Activated CD4-positive, alpha-beta T cell treated with anti-CD3 and anti-CD28 coated beads, Interleukin-2, amount 50 U/mL, for 24 hours (primary cell): ENCODE measurements at regions not wholly inside any gene's neighbourhood (a gene's known extent, or its start where the extent isn't known, plus 50 kb on each side); places are given as distances from the start of the nearest gene placed in this dataset.

Experiments
- DNase-seq, 2 donors: peaks; one replicate each; pipeline ENCODE4 v3.0.0-alpha.2; 2020; ENCODE audit warnings: low read depth in 1 of 2, low spot score in 1 of 2

DNA sequence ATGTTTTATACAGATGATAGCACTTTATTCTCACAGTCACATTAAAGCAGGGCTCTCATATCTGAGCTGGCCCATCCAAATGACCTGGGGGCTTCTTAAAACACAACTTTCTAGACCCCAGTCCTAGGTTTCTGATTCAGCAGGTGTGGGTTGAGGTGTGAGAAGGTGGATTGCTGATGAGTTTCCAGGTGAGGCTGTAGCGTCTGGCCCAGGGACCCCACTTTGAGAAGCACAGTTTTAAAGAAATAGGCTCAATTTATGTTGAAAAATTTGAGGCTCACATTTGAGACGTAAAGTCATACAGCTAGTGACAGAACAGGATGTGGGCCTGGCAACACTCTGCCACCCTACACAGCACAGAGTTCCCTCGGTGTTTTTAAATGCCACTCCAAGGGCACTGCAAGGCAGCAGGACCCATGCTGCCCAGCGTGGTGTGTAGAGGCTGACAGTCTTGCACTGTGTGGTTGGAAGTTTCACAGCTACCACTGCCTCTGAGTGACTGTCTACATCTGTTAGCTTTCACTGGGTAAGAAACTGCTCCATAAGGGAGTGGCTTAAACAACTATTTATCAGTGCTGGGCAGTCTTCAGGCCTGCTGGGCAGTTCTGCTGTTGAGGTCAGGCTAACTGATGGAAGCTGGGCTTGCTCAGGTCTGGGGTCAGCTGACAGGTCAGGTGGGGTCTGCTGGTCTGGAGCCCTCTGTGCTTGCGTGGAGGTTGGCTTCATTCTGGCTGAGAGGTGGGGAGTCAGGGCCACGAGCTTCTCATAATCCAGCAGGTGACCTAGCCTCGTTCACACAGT lies 319.7 kb downstream of the CXCL12 start:
- DNase-seq, result no peak

DNA sequence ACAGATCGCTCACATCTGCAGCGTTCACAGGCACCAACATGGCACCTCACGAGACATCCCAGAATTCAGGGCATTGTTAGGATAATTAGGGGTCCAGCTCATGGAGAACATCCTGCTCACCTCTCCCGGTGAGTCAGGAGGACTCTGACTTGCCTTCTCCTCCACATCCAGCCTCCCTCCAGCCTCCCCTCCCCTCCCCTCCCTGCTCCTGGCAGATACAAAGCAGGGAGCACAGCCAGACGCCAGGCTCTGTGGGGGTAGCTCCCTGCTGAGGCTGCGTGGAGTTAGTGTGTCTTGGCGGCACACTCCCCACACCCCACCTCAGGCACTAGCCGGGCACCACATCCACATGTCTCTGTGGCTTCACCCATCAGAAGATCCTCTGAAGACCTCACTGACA lies 320.6 kb downstream of the CXCL12 start:
- DNase-seq, result no peak

DNA sequence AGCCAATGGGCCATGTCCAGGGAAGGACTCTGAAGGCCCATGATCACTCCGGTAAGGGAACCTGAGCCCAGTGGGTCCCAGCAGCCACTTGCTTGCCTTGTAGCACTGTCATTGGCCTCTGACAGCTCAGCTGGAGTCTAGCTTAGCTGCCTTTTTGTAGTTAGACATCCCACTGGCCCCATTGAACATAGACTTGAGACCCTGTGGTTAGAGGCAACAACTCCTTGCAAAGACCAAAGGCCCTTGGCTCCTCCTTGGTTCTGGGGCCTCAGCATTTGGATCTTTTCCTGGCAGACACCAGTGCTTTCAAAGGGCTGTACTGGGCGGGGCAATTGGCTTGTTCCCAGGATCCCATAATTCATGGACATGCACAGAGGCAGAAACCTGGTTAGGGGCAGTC lies 321.2 kb downstream of the CXCL12 start:
- DNase-seq, result no peak

DNA sequence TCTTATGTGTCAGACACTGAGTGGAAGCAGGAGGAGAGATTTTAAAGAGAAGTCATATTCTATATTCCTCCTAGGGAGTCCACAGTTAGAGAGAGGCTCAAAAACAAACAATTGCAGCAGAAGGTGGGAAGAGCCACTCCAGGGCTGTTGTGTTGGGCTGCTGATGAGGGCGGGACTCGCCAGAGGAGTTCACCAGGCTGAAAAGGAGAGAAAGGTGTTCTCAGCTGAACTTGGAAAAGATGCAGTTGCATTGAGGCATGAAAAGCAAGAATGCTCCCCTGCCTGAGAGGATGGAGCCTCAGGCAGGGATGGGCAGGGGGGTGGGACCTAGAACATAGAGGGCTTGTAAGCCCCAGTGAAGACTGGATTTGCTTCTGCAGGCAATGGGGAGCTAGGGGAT lies 324.2 kb downstream of the CXCL12 start:
- DNase-seq, result no peak

DNA sequence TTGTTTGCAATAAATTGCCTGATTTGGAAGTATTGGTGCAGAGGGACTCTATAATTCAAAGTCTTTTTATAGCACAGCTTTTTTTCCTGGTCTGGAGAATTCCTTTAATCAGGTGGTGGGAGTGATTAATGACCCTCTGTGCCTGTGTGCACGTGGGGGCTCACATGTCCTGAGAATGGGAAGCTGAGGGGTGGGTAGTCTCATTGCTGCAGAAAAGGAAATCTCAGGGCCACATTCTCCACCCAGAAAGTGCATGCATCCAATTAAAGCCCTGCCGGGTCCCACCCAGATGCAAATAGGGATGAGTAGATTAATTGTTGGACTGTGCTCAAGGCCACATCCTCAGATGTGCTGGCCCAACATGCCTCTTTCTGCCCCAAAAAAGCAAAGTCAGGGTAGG lies 324.7 kb downstream of the CXCL12 start:
- no peak for DNase-seq

DNA sequence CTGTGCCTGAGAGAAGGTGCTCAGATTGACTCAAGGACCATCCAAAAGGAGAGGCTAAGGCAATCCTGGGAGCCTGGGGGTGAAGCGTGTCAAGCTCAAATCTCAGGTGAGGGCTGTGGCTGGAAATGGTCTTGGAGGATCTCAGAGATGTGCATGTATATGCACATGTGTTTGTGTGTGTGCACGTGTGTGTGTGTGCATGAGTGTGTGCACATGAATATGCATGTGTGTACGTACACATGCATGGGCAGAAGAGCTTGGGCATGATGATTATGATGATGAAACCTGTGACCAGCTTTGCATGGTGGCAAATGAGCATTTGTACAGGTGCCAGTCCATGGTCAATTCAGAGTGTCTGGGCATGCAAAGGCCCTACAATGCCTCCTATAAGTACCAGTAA lies 326.6 kb downstream of the CXCL12 start:
- no peak for DNase-seq

DNA sequence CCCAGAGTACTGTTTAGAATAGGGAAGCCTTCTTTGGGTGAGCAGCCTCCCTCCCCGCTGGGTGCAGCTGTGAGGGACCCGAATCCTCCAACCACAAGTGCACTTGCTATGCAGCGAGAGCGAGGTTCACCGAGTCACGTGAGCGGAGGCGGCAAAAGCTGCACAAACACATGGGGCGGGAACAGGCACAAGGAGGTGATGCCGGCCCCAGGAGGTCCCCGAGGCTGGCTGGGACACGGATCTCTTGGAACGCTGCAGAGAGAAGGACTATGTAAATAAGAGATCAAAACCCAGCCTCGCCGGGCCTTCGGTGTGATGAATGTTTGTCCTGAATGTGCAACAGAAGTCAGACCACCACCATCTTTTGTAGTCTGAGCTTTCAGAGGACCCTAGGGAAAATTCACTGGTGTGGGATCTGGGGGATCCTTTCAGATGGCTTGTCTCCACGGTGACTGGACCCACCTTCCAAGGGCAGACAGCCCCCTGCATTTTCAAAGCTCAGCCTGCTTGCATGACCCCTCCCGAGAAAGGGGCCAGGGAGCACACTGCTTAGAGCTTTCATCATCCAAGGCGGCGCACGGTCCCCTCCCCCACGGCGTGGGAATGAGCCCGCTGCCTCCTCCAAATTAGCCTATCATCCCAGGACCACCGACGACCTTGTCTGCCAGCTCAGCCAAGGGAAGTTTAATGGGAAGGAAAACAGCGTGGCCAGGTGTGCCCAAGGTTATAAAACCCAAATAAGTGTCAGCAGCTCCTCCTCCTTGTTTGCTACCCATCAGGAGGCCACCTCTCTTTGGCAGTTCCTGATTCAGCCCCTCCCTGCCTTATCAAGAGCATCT lies 327.7 kb downstream of the CXCL12 start:
- DNase-seq, result no peak

DNA sequence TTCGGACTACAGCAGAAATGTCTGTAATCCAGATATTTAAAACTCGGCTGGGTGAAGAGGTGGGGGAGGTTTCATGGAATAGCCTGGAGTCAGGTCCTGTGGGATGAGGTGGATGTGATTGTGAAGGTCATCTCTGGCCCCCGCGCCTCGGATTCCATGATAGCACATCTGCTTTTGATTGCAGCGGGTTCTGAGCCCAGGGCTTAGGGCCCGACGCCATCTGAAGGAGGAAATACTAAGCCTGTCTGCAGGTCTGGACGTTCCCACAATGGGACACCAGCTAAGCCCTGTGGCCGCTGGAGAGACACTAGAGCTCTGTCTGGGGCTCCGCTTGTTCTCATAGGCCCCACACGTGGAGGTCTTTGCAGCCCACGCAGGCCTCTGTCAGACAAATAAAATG lies 328.7 kb downstream of the CXCL12 start:
- DNase-seq, result no peak

DNA sequence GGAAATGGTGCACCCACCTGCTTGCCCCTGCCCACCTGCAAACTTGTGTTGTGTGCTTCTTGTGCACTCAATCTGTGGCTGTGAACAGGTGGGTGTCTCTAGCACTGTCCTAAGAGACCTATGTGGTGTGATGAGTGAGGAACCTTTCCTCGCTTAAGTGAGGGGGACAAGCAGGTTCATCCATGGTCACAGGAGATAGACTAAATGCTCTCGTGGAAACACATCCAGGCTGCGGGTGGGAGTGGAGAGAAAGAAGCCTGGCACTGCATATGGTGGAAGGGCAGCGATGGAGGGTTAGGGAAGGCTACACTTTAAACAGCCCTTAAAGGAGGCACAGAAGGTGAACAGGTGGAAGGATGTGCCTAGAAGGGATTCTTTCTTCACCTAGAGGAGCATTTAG lies 330.9 kb downstream of the CXCL12 start:
- DNase-seq, result no peak

DNA sequence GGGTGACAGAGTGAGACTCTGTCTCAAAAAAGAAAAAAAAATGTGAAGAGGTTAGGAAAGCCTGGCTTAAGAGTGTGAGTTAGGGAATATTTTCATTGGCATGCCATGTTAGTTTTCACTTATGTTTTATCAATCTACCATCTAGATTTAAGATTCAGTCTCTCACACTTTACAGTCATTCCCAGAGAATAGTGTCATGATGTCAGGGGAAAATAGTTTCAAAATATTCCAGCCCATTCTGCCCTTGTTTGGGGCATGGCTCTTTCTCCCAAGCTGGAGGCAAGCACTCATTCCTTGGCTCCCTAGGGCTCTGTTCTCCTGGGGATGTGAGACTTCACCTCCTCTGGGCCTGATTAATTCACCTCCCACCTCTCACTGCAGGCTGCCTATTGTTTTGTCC lies 331.5 kb downstream of the CXCL12 start:
- DNase-seq, result no peak

DNA sequence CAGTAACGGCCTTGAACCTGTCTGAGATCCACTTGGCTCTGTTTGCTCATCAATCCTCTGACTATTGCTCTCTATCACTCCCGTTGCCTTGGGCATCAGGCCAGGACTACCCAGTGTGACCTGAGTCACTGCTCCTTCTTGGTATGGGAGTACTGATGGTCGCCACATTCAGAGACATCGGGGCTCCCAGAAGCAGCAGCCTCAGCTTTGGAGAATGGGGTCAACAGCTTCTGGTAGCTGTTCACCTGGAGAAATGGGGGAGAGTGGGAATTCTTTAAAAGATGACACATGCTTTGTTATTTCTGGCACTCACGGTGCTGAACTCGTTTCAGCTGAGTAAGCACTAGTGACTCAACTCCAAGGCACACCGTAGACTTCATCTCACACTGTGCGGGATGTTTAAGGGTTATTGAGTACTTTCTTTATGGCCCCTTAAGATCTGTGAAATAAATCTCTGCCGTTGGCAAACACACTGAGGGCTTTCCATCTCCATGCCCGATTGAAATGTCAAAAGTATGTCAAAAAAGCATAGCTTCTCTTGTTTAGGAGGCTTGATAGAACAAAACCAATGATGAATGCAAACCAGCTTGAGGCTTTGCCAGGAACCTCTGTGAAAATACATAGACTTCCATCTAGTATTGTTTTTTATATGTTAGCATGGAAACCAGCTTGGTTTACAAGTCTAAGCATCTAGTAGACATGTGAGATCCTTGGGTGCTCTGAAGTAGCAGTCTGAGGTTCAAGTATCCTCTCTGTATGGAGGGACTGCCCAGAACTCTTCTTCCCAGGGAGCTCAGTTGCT lies 333.1 kb downstream of the CXCL12 start:
- no peak for DNase-seq

DNA sequence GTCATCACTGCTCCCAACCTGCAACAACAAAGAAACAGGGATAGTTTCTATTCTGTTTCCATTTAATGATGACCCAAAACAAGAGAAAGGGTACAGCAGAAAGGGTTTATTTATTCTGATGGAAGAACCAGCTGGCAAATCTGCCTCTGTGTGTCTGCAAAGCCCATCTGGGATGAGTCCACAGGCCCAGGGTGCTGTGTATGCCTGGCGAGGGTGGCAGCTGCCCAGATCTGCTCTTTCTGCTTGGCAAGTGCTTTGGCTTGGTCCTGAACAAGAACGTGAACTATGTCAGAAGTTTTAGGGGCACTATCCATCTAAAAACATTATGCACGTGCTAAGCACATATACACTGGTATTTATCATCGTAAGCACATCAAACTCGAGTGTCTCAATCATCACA lies 333.8 kb downstream of the CXCL12 start:
- DNase-seq, result no peak

DNA sequence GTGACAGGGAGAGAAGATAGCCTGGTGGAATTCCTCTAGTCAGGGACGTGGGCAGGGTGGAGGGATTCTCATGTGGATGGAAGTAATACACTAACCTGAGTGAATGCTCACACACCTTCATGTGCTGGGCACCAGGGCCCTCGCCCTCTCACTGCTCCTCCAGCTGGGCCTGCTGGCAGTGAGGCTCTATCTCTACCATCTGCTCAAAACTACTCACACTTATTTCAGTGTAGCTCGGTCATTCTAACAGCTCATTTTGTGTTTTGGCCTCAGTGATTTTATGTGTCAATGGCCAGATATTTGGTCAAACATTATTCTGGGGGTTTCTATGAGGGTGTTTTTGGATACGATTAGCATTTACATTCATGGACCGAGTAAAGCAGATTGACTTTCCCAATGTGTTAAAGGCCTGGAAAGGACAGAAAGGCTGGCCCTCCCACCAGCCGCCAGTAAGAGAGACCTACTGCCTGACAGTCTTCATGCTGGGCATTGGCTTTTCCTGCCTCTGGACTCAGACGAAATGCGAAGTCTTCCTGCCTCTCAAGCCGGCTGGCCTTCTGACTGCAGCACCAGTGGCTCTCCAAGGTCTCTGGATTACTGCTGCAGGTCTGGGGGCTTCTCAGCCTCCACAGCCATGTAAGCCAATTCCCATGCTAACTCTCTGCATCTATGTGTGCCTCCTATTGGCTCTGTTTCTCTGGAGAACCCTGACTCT lies 335.4 kb downstream of the CXCL12 start:
- DNase-seq, result no peak

DNA sequence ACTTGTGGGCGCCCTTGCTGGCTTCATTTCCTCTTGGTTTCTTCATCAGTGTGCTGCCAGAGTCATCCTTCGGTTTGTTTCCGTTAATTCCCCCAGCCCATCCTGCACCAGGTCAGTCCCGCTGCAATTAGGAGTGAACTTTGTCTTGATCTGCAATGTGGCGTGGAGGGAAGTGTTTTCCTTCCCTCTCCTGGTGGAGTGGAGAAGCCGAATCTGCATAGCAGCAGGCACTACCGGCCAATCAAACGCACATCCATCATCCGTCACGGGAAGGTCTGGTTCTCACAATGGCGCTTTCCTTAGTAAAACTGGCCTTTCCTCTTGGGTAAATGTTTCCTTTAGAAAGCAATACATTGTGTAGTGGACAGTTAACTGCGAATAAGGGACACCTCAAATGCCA lies 337.5 kb downstream of the CXCL12 start:
- DNase-seq, result no peak

DNA sequence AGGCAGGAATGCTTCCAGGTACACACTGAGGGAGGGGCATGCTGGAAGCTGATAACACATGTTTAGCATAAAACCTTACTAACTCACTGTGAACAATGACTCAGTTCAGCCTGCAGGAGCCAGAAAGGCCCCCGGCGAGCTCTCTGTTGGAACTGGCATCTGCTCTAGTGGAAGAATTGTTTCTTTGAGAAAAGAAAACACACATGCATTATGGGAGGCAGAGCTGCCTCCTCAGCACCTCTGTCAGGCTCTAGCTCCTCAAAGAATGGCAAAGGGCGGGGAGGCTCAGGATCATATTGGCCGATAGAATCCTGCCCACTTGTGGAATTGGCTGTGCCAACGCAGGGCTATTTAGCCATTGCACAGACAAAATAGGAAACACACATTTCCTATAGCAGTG lies 338.3 kb downstream of the CXCL12 start:
- DNase-seq, result no peak

DNA sequence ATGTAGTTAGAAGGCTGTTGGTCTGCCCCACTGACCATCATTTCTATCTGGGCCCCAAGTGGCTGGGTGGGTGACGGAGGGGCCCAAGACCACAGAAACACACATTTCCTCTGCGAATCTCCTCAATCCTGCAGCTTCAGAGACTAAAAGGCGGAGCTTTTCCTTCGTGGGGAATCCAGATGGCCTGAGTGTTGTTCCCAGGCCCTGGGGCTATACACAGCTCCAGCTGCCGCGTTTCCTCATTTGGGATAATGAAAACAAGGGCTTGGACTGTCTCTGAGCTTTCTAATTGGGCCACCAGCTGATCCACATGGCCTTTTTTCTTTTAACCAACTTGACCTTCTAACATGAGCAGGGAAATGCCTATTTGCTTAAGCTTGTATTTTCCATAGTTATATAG lies 339.9 kb downstream of the CXCL12 start:
- no peak for DNase-seq

DNA sequence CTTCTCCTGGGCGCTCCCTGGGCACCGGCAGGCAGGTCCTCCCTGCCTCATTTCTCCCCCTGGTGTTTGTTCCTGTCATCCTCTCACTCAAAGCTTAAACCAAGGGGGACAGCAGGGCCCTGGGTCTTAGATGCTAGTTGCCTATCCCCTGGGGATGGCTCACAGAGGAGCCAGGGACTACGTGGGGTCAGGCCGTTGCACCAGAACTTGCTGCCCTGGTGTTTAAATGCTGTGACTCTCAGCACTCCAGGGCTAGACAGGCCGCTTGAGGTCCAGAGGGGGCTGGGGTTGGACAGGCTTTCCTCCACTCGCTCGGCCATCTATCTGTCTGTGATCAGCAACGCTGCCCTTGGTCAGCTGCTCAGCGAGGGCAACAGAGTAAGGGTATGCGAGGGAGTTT lies 340.3 kb downstream of the CXCL12 start:
- DNase-seq, result no peak

DNA sequence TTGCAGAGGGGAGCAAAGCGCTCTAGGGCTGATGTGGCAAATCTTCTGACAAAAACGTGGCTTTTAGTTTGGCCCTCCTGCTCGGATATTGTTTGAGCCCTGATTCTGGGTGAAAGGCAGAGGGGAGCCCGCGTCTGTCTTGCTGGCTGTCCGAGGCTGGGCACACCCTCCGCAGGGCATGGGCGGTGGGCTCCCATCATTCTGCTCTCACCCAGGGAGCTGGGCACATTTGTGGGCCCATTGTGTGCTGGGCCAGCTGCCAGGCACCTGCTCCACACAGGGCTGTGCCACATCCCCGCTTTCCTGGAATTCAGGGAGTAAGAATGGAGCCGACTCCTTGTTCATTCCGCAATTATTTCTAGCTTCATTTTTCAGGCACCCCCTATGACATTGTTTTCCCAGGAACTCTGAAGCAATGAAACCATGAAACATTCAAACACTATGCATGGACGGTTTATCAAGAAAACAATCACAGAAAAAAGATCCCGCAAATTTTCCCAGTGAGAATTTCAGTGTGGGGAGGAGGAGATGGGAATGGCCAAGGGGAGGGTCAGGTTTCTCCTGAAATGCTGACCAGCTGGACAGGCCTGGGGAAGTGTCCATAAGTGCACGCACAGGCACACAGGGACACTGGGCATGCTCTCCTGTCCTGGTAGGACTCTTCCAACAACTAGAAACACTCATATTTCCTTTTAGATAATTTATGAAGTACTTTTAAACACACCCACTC lies 341.1 kb downstream of the CXCL12 start:
- DNase-seq, result no peak

DNA sequence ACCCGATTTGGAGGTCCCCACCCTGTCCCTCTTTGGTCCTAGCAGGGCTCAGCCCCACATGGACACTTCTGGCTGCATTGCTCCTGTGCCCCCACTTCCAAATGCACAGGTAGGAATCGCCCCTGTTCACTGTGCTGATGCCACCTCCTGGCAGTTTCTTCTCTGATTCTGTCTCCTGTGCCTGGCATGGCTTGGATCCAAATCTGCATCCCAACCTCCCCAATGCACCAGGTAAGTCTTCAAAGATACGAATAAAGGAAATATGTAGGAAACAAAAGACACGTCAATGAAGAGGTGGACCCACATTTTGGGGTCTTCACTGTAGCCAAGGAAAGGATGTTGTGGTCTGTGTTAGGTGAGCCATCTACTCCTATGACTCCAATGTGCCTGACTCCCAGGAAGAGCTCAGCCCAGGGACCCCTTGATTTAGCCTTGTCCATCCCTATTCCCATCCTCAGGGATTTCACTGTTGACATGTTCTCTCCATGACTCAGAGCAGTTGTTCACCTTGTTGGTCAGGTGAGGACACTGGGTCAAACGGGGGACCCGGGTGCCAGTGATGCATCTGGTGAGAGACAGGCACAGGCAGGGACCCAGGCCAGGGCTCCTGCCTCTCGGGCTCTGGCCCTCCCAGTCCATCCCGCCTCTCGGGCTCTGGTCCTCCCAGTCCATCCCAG lies 341.8 kb downstream of the CXCL12 start:
- no peak for DNase-seq
